ENCODE measurements at regions not wholly inside any gene's neighbourhood (a gene's known extent, or its start where the extent isn't known, plus 50 kb on each side); places are given as distances from the start of the nearest gene placed in this dataset.

DNA sequence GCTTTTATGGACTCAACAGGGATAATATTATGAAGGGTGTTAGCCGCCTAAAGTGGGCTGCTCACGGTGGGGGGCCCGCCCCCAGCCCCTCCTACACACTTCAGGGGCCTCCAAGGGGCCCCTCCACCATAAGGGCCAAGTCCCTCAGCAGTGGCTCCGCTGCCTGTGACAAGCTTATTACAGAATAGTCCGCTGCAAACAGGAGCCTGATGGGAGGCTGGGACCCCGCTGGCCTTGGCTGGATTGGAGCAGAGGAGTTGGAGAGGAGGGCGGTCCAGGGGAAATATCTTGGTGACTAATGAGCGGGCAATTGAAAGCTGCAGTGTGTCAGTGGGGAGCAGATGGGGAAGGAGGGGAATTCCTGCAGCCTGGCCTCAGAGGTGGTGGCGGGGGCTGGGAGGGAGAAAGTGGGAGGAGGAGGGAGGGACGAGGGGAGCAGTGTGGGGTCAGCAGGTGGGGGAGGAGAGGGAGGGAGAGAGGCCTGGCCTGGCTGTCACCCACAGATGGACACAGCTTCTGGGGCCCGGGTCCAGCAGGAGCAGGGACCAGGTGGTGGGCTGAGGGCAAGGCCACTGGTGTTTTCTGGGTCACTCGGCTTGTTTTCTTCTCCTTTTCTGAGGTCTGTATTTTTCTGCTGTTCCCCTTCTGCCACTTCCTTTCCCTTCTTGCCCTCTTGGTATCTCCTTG, 57.6 kb upstream of the FOXP4 start:
- no peak for TF ChIP-seq CTCF (IDR thresholded peaks at IDR 0.05; ENCODE audit: low read depth, low read length)

GRCh38 chr6:41489120-41489851, 56.9 kb upstream of the FOXP4 start:
- no peak for DNase-seq (ENCODE audit: extremely low read depth, low read depth)

More for the DNA sequence above, 57.6 kb upstream of the FOXP4 start:
- DNase-seq (ENCODE audit: extremely low read depth, low read depth) = peak; percentile 38

DNA sequence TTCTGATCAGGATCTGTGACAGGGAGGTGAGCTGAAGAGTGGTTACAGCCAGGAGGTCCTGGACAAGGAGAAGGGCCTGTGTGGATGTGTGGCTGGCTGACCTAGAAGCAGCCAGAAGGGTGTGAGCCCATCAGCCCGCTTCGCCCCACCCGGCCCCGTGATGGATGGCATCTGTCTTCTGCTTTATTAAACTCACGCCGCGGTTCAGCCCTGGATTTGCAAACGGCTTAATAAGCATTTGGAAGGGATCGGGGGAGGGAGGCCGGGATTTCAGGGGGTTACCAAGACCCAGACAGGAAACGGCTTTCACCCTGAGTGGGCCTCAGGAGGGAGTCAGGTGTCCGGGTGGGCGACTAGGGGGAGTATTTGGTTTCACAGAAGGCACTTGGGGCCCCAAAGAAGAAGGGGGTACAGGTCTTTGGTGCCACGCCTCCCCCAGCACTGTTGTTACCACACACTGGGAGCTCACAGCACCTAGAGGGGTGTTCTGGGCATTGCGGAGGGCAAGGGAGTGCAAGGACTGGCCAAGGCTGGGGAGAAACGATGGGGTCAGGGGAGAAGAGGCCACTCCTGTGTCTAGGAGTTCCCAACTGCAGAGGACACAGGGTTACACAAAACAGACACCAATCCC, 53.8 kb upstream of the FOXP4 start:
- no peak for TF ChIP-seq CTCF (IDR thresholded peaks at IDR 0.05; ENCODE audit: low read depth, low read length)
- DNase-seq (ENCODE audit: extremely low read depth, low read depth) = no peak

More at GRCh38 chr6:41489120-41489851, 56.9 kb upstream of the FOXP4 start:
- no peak for TF ChIP-seq CTCF (IDR thresholded peaks at IDR 0.05; ENCODE audit: low read depth, low read length)

- no peak for TF ChIP-seq CTCF (IDR thresholded peaks at IDR 0.05; ENCODE audit: low read depth, low read length)
- no peak for DNase-seq (ENCODE audit: extremely low read depth, low read depth)
These were observed 51.7 kb upstream of the FOXP4 start for GRCh38 chr6:41494212-41495110.
